Activated CD4-positive, alpha-beta T cell treated with anti-CD3 and anti-CD28 coated beads for 36 hours (primary cell): ENCODE measurements at regions not wholly inside any gene's neighbourhood (a gene's known extent, or its start where the extent isn't known, plus 50 kb on each side); places are given as distances from the start of the nearest gene placed in this dataset.

Experiments used
- ATAC-seq: fragments of 200-7000 bp; cut with Tn5 transposase; one replicate; pipeline ENCODE4 v1.10.0; 2021; ENCODE audit warnings: mild to moderate bottlenecking, moderate library complexity
- CTCF ChIA-PET: fragments of 350-600 bp; sonication (Branson Sonifier 250); formaldehyde crosslinking; loops from one replicate; lab custom pipeline; 2021; ENCODE audit warnings: antibody characterized with exemption; lab: Charles Lee
- POLR2A ChIA-PET: fragments of 350-600 bp; sonication (Branson Sonifier 250); formaldehyde crosslinking; loops from one replicate; lab custom pipeline; 2021; ENCODE audit warnings: antibody characterized with exemption, inconsistent platforms; lab: Charles Lee
- DNase-seq: peaks from one replicate; pipeline ENCODE4 v3.0.0-alpha.2; 2020
- H3K27ac Mint-ChIP-seq: one replicate; pipeline ENCODE4 v1.8.0; 2021; ENCODE audit warnings: mixed read lengths
- H3K27me3 Mint-ChIP-seq: one replicate; pipeline ENCODE4 v1.8.0; 2021; ENCODE audit warnings: mixed read lengths
- H3K36me3 Mint-ChIP-seq: one replicate; pipeline ENCODE4 v1.8.0; 2021; ENCODE audit warnings: low read depth, mixed read lengths
- H3K4me1 Mint-ChIP-seq: one replicate; pipeline ENCODE4 v1.8.0; 2021; ENCODE audit warnings: mixed read lengths
- H3K4me3 Mint-ChIP-seq: one replicate; pipeline ENCODE4 v1.8.0; 2021; ENCODE audit warnings: mild to moderate bottlenecking, moderate library complexity, mixed read lengths
- H3K9me3 Mint-ChIP-seq: one replicate; pipeline ENCODE4 v1.8.0; 2021; ENCODE audit warnings: low read depth, mixed read lengths
- intact Hi-C, 2 experiments: fragments of 100-400 bp; cut with DNase I in 1 of 2; cut with micrococcal nuclease in 1 of 2; formaldehyde crosslinking; loops; one replicate each; pipeline versions ENCODE4 v1.14.2 to v1.15.1; 2022 to 2024; cut with DNase I, micrococcal nuclease

- intact Hi-C loops, result no loop called here
- Mint-ChIP-seq H3K36me3 (no peaks in the 10 kb centered on the region), H3K9me3 (no peaks in the 10 kb centered on the region), H3K4me1 (no peaks in the 10 kb centered on the region), H3K27me3 (peaks cover 2% of the 10 kb centered on the region), H3K4me3 (no peak overlapping the region), H3K27ac (no peak overlapping the region)
- POLR2A ChIA-PET, result no interaction called here
- CTCF ChIA-PET, result no interaction called here
- ATAC-seq (no peak), DNase-seq (no peak)
Measured at GRCh38 chr9:75593920-75594319, 296.6 kb upstream of the PCSK5 start.

GRCh38 chr9:75599126-75599525 lies 291.3 kb upstream of the PCSK5 start:
- Mint-ChIP-seq H3K4me1 (no peaks in the 10 kb centered on the region), H3K4me3 (no peak overlapping the region), H3K27me3 (peaks cover 2% of the 10 kb centered on the region), H3K27ac (no peak overlapping the region), H3K36me3 (no peaks in the 10 kb centered on the region), H3K9me3 (no peaks in the 10 kb centered on the region)
- ATAC-seq (no peak), DNase-seq (no peak)
- intact Hi-C loops, result no loop called here
- ChIA-PET CTCF (no interaction called here), POLR2A (no interaction called here)

GRCh38 chr9:75601280-75601679 lies 289.2 kb upstream of the PCSK5 start:
- DNase-seq (no peak), ATAC-seq (no peak)
- Mint-ChIP-seq H3K27ac (no peak overlapping the region), H3K9me3 (no peaks in the 10 kb centered on the region), H3K4me1 (no peaks in the 10 kb centered on the region), H3K27me3 (peaks cover 3% of the 10 kb centered on the region), H3K4me3 (no peak overlapping the region), H3K36me3 (no peaks in the 10 kb centered on the region)
- CTCF ChIA-PET, result no interaction called here
- intact Hi-C loops, result loop anchor here in 1 of 2 experiments (10.0 kb wide), 1 partner anchor 704 kb away; no protein-coding TSS in a partner anchor
- POLR2A ChIA-PET, result no interaction called here

GRCh38 chr9:75602060-75602459 lies 288.4 kb upstream of the PCSK5 start:
- no peak for DNase-seq
- Mint-ChIP-seq H3K36me3 (no peaks in the 10 kb centered on the region), H3K27ac (no peak overlapping the region), H3K4me1 (no peaks in the 10 kb centered on the region), H3K4me3 (no peak overlapping the region), H3K27me3 (peaks cover 3% of the 10 kb centered on the region), H3K9me3 (no peaks in the 10 kb centered on the region)
- CTCF ChIA-PET, result no interaction called here
- intact Hi-C loops, result loop anchor here in 1 of 2 experiments (10.0 kb wide), 1 partner anchor 703 kb away; no protein-coding TSS in a partner anchor
- POLR2A ChIA-PET, result no interaction called here
- no peak for ATAC-seq

GRCh38 chr9:75604661-75605060 lies 285.8 kb upstream of the PCSK5 start:
- Mint-ChIP-seq H3K4me3 (no peak overlapping the region), H3K27ac (no peak overlapping the region), H3K9me3 (no peaks in the 10 kb centered on the region), H3K4me1 (no peaks in the 10 kb centered on the region), H3K36me3 (no peaks in the 10 kb centered on the region), H3K27me3 (peaks cover 11% of the 10 kb centered on the region)
- ATAC-seq (no peak), DNase-seq (no peak)
- intact Hi-C loops, result loop anchor here in 1 of 2 experiments (10.0 kb wide), 1 partner anchor 700 kb away; no protein-coding TSS in a partner anchor
- CTCF ChIA-PET, result no interaction called here
- POLR2A ChIA-PET, result no interaction called here

GRCh38 chr9:75607521-75607920 lies 283.0 kb upstream of the PCSK5 start:
- POLR2A ChIA-PET, result no interaction called here
- Mint-ChIP-seq H3K36me3 (no peaks in the 10 kb centered on the region), H3K4me3 (no peak overlapping the region), H3K27ac (no peak overlapping the region), H3K9me3 (no peaks in the 10 kb centered on the region), H3K4me1 (no peaks in the 10 kb centered on the region), H3K27me3 (peaks cover 16% of the 10 kb centered on the region)
- ATAC-seq (no peak), DNase-seq (no peak)
- CTCF ChIA-PET, result no interaction called here
- intact Hi-C loops, result loop anchor here in 1 of 2 experiments (10.0 kb wide), 1 partner anchor 697 kb away; no protein-coding TSS in a partner anchor

GRCh38 chr9:75609401-75609800 lies 281.1 kb upstream of the PCSK5 start:
- no peaks in the 10 kb centered on the region for H3K9me3 Mint-ChIP-seq
- DNase-seq, result no peak
- ChIA-PET CTCF (no interaction called here), POLR2A (no interaction called here)
- H3K4me1 Mint-ChIP-seq, result no peaks in the 10 kb centered on the region
- H3K4me3 Mint-ChIP-seq, result no peak overlapping the region
- peaks cover 16% of the 10 kb centered on the region for H3K27me3 Mint-ChIP-seq
- intact Hi-C loops, result loop anchor here in 1 of 2 experiments (10.0 kb wide), 1 partner anchor 695 kb away; no protein-coding TSS in a partner anchor
- no peaks in the 10 kb centered on the region for H3K36me3 Mint-ChIP-seq
- H3K27ac Mint-ChIP-seq, result no peak overlapping the region
- no peak for ATAC-seq

- no peaks in the 10 kb centered on the region for H3K36me3 Mint-ChIP-seq
- ChIA-PET CTCF (no interaction called here), POLR2A (no interaction called here)
- peaks cover 16% of the 10 kb centered on the region for H3K27me3 Mint-ChIP-seq
- DNase-seq (no peak), ATAC-seq (no peak)
- no peak overlapping the region for H3K4me3 Mint-ChIP-seq
- no peaks in the 10 kb centered on the region for H3K4me1 Mint-ChIP-seq
- H3K9me3 Mint-ChIP-seq, result no peaks in the 10 kb centered on the region
- no peak overlapping the region for H3K27ac Mint-ChIP-seq
- intact Hi-C loops, result no loop called here
Measured at GRCh38 chr9:75610246-75610645, 280.2 kb upstream of the PCSK5 start.

GRCh38 chr9:75612205-75612604 lies 278.3 kb upstream of the PCSK5 start:
- H3K4me3 Mint-ChIP-seq, result no peak overlapping the region
- no peaks in the 10 kb centered on the region for H3K9me3 Mint-ChIP-seq
- H3K4me1 Mint-ChIP-seq, result no peaks in the 10 kb centered on the region
- DNase-seq (no peak), ATAC-seq (no peak)
- ChIA-PET POLR2A (no interaction called here), CTCF (interaction anchor here (1.0 kb wide), 1 partner anchor 12 kb away, joined by 3 read pairs; no protein-coding TSS in a partner anchor)
- peaks cover 22% of the 10 kb centered on the region for H3K27me3 Mint-ChIP-seq
- no peak overlapping the region for H3K27ac Mint-ChIP-seq
- intact Hi-C loops, result no loop called here
- no peaks in the 10 kb centered on the region for H3K36me3 Mint-ChIP-seq

GRCh38 chr9:75612754-75613153 lies 277.7 kb upstream of the PCSK5 start:
- no peak overlapping the region for H3K4me3 Mint-ChIP-seq
- H3K36me3 Mint-ChIP-seq, result no peaks in the 10 kb centered on the region
- ChIA-PET POLR2A (interaction anchor here (0.6 kb wide), 1 partner anchor 689 kb away, joined by 4 read pairs; no protein-coding TSS in a partner anchor), CTCF (interaction anchor here (1.0 kb wide), 1 partner anchor 11 kb away, joined by 3 read pairs; no protein-coding TSS in a partner anchor)
- intact Hi-C loops, result no loop called here
- ATAC-seq, result no peak
- no peaks in the 10 kb centered on the region for H3K9me3 Mint-ChIP-seq
- no peak for DNase-seq
- no peaks in the 10 kb centered on the region for H3K4me1 Mint-ChIP-seq
- no peak overlapping the region for H3K27ac Mint-ChIP-seq
- H3K27me3 Mint-ChIP-seq, result peaks cover 21% of the 10 kb centered on the region

- Mint-ChIP-seq H3K27ac (no peak overlapping the region), H3K9me3 (no peaks in the 10 kb centered on the region), H3K27me3 (peaks cover 20% of the 10 kb centered on the region), H3K4me3 (no peak overlapping the region), H3K36me3 (no peaks in the 10 kb centered on the region), H3K4me1 (no peaks in the 10 kb centered on the region)
- DNase-seq, result no peak
- ATAC-seq, result no peak
- ChIA-PET POLR2A (no interaction called here), CTCF (no interaction called here)
- intact Hi-C loops, result no loop called here
Measured at GRCh38 chr9:75615284-75615683, 275.2 kb upstream of the PCSK5 start.

GRCh38 chr9:75616052-75616451 lies 274.4 kb upstream of the PCSK5 start:
- H3K4me3 Mint-ChIP-seq, result no peak overlapping the region
- peaks cover 18% of the 10 kb centered on the region for H3K27me3 Mint-ChIP-seq
- H3K9me3 Mint-ChIP-seq, result no peaks in the 10 kb centered on the region
- H3K36me3 Mint-ChIP-seq, result no peaks in the 10 kb centered on the region
- ATAC-seq (no peak), DNase-seq (no peak)
- ChIA-PET POLR2A (no interaction called here), CTCF (no interaction called here)
- H3K4me1 Mint-ChIP-seq, result no peaks in the 10 kb centered on the region
- H3K27ac Mint-ChIP-seq, result no peak overlapping the region
- intact Hi-C loops, result no loop called here
